Stimulated activated CD8-positive, alpha-beta memory T cell treated with anti-CD3 and anti-CD28 coated beads, Interleukin-4, amount 100 ng/mL, for 4 hours (primary cell): ENCODE measurements at regions not wholly inside any gene's neighbourhood (a gene's known extent, or its start where the extent isn't known, plus 50 kb on each side); places are given as distances from the start of the nearest gene placed in this dataset.
"Not testable (repeated sequence)": the region's sequence is repeated elsewhere in the genome, so short reads cannot be mapped to it uniquely, and the experiment has no call there.

Source experiments
- DNase-seq, 2 donors: peaks; one replicate each; pipeline ENCODE4 v3.0.0-alpha.2; 2020; ENCODE audit warnings: low read depth in 2 of 2, low spot score in 1 of 2

DNA sequence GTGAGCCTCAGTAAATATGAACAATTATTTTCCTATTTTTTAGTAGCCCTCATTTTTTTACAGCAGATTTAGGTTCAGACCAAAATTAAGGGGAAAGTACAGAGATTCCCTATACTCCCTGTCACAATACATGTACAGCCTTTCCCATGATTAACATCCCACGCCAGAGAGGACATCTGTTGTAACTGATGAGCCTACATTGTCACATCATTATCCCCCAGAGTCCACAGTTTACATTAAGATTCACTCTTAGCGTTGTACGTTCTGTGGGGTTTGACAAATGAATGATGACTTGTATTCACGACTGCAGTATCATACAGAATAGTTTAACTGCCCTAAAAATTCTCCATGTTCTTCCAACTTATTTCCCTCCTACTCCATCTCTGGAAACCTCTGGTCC is 262.3 kb upstream of the MSX2 start:
- no peak for DNase-seq

DNA sequence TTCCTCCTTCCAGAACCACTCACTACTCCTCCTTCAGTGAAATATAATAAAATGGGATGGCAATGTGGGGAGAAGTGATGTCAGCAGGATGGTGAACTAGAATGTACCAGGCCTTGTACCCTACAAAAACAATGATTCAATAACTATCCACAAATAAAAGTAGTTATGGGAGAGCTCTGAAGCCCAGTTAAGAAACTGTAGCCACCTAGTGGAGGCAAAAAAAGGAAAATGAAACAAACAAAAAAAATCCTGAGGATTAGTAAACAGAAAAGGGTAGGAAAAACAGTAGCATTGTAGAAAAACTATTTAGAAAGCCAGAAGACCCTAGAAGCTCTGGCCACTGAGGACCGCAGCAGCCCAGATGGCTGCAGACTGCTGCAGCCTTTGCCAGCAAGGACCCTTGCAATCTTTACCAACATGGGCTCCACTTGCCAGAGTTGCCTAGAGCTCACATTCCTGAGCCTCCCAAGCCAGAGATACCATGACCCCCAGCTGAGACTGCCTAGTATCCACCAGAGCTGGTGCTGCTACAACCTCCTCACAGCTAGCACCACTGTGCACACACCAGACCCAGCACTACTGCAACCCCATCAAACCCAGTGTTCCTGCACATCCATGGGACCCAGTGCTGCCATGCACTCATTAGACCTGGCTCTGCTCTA is 259.7 kb upstream of the MSX2 start:
- DNase-seq: no peak

DNA sequence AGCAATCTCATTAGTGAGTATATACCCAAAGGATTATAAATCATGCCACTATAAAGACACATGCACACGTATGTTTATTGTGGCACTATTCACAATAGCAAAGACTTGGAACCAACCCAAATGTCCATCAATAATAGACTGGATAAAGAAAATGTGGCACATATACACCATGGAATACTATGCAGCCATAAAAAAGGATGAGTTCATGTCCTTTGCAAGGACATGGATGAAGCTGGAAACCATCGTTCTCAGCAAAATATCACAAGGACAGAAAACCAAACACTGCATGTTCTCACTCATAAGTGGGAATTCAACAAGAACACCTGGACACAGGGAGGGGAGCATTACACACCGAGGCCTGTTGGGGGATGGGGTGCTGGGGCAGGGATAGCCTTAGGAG is 252.9 kb upstream of the MSX2 start:
- not testable (repeated sequence) for DNase-seq

DNA sequence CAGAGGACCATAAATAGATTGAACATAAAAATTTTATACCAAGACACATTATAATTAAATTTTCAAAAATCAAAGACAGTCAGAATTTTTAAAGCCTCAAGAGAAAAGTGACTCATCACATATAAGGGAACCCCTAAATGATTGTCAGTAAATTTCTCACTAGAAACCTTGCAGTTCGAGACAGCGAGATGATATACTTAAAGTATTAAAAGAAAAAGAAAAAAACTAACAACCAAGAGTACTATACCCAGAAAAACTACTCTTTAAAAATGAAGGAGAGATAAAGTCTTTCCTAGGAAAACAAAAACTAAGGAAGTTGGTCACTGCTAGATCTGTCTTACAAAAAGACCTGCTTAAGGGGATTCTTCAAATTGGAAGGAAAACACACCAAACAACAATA is 251.4 kb upstream of the MSX2 start:
- no peak for DNase-seq

DNA sequence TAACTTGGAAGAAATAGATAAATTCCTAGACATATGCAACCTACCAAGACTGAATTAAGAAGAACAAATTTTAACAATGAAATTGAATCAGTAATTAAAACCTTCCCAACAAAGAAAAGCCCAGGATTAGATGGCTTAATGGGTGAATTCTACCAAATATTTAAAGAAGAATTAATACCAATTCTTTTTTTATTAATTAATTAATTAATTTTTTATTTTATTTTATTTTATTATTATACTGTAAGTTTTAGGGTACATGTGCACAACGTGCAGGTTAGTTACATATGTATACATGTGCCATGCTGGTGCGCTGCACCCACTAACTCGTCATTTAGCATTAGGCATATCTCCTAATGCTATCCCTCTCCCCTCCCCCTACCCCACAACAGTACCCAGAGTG is 248.4 kb upstream of the MSX2 start:
- not testable (repeated sequence) for DNase-seq

DNA sequence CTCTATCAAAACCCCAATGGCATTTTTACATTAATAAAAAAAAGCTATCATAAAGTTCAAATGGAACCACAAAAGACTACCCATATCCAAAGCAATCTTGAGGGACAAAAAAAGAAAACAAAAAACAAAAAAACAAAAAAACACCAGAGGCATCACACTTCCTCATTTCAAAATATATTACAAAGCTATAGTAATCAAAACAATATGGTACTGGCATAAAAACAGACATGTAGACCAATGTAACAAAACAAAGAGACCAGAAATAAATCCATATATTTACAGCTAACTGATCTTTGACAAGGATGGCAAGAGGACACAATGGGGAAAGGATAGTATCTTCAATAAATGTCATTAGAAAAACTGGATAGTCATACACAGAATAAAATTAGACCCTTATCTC is 245.1 kb upstream of the MSX2 start:
- no peak for DNase-seq

DNA sequence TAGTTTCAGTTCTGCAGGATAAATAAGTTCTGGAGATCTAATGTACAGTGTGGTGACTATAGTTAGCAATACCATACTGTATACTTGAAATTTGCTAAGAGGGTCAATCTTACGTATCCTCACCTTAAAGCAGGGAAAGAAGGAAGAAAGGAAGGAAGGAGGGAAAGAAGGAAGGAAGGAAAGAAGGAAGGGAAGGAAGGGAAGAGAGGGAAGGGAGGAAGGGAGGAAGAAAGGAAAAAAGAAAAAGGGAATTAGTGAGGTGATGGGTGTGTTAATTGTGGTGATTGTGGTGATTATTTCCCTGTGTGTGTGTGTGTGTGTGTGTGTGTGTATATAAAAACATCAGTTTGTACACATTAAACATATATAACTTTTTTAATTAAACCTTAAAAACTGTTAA is 242.6 kb upstream of the MSX2 start:
- DNase-seq: no peak

DNA sequence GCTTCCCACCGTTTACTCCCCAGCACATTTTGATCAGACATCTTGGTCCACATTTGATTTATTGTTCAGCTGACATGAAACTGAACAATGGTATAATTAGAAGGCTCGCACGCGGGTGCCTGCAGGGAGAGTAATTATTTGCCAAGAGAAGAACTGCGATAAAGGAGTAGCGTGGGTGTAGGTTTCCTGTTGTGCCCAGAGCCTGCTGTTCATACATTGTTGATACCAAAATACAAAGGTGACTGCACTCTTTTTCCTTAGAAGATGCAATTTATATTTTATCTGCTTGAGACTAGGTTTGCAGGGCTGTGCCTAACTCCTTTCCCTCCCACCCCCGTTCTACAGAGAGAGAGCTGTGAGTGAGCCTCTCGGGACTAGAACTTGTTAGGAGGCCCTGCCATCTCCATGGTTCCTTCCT is 241.8 kb upstream of the MSX2 start:
- no peak for DNase-seq

DNA sequence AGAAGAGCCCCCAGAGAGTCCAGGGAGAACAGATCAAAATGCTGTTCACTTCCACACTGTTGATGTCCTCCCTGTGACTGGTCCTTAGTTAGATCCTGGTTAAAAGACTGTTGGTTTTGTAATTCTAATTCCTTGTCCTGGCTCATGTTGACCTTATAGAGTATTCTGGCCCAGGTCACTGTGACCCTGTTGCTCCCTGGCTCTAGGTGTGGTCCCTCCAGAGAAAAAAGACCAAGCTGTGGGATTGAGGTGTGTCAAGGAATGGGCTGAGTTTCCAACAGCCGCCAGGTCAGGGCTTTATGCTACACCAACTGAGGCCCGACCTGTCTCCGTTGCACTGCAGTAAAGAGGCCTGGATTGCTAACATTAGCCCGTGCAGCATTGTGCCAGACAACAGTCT is 241.0 kb upstream of the MSX2 start:
- DNase-seq: no peak

DNA sequence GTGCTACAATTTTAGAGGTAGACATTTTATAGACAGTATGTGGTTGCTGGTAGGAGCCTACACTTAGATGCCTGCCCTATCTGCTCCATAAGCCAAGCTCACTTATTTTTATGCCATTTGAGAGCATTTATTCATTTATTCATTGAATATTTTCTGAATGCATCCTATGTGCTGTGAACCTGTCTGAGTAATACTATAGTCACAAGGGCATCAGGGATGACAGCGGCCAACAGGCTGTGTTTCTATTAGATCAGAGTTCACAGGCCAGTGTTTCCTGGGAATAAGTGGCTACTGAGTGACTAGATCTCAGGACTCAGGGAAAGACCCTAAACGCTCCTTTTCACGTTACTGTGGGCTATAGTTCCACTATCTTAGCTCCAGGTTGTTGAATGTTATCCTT is 235.2 kb upstream of the MSX2 start:
- no peak for DNase-seq

DNA sequence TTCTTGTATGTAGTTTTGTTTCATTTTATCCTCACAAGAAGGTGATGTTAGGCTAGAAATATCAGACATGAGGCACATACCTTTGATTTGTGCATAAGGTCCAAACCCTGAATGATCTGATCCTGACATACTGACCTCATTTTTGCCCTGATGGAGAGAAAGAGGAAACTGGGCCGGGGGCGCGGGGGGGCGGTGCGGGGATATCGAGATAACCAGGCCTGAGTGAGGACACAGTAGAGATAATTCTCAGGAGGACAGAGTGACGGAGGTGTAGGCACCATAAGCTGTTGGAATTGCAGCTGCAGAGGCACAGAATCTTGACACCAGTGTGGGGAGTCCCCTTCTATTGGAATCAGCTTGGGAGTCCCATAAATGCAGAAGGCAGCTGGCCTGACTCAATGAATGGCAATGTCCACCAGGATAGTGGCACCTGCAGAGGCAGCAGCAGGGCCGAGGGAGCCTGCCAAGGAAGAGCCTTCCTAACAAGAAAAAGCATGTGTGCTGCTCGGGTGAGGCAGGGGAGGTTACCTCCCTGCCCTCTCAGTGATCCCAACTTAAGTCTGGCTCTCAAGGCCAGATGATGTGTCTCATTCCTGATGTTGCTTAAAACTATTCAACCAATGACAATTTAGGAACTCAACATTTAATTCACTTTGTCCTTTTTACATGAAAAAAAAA is 234.3 kb upstream of the MSX2 start:
- no peak for DNase-seq

DNA sequence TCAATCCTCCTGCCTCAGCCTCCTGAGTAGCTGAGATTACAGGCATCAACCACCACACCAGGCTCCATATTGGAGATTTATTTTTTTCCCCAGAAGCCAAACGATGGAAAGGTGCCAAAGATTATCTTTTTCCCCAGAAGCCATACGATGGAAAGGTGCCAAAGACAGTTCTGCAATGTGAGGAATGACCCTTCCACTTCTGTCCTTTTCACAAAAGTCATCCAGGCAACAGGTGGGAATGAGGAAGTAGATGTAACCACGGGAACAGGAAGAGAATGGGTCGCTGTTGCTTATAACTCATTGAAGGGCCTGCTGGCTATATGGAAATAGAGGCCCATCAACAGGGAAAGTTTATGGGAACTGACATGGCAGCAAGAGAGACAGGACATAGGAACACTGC is 233.7 kb upstream of the MSX2 start:
- DNase-seq: no peak

DNA sequence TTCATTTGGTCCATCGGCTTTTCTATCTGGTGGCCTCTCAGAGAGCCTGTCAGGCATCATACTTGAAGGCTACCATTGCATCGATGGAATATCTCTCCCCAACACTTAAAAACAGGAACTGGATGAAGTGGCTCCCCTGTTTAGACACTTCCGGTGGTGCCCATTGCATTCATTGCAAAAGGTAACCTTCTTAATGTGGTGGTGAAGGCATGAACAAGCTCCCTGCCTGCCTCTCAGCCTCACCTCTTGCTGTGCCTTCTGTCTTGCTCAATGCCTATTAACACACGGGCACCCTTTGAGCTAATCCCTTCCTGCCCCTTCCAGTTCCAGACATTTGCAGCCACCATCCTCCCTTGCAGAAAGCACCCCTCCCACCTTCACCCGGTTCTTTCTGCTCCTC is 233.1 kb upstream of the MSX2 start:
- DNase-seq: no peak

DNA sequence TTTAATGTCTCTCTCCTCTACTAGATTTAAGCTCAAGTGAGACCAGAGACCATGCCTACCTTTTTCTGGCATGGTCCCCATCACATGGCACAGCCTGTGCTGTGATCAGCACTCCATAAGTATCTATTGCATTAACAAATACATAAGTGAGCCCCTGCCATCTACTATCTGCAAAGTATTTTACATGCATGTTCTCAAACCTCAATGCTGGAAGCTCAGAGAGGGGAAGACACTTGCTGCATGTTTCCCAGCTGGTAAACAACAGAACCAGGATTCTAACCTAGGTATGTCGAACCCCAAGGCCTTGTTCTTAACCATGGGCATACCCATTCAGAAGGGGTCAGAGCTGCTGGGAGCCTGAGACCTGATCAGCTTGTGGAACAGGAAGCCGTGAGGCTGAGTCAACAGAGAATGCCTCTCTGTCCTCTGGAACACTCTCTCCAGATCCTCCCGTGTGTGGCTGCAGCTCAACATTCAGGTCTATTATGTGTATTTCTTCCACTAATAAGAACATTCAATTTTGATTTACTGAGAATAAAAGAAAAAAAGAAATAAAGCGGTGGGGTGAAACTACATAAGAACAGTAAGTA is 232.5 kb upstream of the MSX2 start:
- no peak for DNase-seq

DNA sequence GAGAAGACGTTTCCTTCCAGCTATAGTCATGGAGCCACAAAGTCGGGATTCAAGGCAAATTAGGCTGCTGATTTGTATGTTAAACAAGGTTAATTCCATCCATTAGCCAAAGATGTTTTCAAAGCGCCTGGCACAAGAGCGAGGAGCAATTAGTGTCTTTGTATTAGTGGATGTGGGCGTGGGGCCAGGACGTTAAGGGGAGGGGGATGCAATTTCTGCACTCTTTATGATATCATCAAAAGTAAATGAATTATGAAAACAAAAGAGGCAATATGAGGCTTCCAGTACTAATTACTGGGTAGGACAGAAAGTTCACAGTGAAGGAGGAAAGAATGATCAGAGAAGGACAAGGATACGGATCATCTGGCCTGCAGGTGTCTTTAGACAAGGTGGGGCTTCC is 230.9 kb upstream of the MSX2 start:
- DNase-seq: no peak

DNA sequence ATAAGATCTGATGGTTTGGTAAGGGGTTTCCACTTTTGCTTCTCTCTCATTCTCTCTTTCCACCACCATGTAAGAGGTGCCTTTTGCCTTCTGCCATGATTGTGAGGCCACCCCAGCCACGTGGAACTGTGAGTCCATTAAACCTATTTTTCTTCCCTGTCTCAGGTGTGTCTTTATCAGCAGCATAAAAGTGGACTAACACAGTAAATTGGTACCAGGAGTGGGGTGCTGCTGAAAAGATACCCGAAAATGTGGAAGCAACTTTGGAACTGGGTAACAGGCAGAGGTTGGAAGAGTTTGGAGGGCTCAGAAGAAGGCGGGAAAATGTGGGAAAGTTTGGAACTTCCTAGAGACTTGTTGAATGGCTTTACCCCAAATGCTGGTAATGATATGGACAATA is 226.4 kb upstream of the MSX2 start:
- DNase-seq: not testable (repeated sequence)

DNA sequence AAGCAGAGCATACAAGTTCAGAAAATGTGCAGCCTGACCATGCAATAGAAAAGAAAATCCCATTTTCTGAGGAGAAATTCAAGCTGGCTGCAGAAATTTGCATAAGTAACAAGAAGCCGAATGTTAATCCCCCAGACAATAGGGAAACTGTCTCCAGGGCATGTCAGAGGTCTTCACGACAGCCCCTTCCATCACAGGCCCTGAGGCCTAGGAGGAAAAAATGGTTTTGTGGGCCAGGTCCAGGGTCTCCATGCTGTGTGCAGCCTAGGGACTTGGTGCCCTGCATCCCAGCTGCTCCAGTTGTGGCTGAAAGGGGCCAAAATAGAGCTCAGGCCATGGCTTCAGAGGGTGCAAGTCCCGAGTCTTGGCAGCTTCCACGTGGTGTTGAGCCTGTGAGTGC is 225.8 kb upstream of the MSX2 start:
- DNase-seq: not testable (repeated sequence)

DNA sequence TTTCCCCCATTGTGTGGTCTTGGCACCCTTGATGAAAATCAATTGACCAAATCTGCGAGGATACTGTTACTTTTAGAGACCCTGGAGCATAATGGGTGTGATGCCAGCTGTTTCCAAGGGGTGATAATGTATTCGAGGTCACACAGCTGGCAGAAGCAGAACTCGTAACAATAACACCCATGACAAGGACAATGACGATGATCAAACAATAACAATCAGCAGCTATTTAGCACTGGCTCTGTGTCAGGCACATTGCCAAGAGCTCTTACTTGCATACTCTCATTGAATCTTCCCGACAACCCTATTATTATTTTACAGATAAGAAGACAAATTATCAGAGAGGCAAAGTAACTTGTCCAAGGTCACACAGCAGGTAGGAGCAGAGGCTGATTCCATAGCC is 223.7 kb upstream of the MSX2 start:
- no peak for DNase-seq

DNA sequence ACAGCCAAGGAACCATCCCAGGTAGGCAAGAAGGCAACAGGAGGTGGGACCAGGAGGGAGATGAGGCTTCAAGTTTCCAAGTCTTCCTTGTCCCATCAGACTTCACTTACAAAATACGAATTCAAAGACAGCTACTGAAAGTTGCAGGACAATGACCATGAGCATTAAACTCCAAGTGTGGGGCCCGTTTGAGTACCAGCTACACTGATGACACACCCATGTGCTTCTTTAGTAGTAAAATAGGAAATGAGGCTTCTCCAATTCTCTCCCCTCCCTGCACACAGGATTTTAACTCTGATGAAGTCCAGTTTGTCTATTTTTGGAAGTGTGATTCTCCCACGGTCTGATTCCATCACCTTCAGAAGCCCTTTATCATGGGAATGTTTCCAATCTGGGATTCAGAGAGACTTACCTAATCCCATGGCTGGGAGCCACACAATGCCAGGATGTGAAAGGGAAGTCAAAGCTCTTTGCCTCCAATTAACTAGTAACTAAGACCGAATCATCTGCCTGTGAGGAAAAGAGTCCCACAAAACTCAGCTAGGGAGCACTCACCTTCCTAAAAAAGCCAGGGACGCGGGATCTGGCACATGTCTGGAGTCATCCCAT is 222.8 kb upstream of the MSX2 start:
- no peak for DNase-seq

DNA sequence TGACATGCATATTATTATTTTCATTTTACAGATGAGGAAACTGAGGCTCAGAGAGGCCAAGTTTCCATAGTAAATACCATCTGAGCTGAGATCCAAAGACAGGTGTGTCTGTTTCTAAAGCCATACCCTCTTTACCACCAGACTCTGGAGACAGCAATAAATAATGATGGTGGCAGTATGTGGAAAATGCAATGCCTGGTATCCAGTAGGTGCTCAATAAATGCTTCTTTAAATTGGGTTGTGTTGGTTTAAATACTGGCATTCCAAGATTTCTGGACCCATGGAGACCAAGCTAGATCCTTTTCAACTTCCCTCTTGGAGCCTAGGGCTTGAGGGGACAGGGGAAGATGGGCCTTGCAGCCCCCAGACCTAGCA is 221.3 kb upstream of the MSX2 start:
- DNase-seq: no peak

DNA sequence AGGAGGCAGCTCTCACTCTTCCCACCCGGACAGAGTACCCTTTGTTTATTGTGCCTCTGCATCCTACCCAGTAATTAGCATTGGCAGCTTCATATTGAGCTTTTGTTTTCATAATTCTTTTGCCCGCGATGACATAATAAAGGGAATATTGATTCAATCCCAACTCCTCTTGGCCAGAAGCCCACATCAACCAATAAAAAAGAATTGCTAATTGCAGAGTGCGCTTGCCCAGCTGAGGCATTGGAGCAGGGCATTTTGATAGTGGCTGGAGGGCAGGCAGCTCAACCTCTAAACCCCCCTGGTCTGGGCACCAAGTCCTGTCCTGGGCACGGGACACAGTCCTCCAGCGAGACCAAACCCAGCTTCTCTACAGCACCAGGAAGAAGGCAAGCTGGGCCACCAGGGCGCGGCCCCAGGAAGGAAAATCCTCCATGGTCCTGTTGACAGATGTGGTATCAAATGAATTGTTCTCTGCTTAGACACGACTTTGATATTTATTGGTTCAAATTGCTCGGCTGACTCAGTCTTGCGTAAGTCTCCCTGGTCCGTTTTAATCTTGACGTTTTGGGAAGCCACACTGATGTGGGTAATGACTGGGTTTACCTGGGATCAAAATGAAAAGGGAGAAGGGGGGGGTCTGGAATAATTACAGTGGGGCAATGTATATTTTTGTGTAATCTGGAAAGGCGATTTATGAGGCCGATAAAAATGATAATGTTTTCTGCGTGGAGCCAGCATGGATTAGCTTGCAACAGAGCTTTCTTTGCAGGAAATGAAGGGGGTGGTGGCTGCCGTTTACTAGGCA is 220.7 kb upstream of the MSX2 start:
- no peak for DNase-seq

DNA sequence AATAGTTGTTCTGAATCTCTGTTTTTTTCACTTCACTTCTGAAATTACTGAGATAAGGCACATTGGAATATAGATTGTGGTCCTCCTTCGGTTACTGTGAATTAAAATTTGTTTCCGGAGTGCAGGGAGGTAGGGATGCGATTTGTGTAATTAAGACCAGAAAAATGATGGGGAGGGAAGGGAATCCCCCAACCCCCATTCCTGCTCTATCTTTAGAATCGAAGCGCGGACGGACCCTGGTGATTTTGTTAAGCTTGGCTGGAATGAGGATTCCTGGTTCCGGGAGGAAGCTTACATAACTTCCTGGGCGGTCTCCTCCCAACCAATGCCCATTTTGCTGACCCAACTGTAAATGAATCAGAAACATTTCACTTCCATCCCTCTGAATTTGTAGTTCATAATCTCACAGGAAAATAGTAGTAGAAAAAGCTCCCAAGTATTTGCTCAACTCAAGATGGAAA is 220.1 kb upstream of the MSX2 start:
- no peak for DNase-seq
